ENCODE measurements at regions not wholly inside any gene's neighbourhood (a gene's known extent, or its start where the extent isn't known, plus 50 kb on each side); places are given as distances from the start of the nearest gene placed in this dataset.
"Not testable (repeated sequence)": the region's sequence is repeated elsewhere in the genome, so short reads cannot be mapped to it uniquely, and the experiment has no call there.

DNA sequence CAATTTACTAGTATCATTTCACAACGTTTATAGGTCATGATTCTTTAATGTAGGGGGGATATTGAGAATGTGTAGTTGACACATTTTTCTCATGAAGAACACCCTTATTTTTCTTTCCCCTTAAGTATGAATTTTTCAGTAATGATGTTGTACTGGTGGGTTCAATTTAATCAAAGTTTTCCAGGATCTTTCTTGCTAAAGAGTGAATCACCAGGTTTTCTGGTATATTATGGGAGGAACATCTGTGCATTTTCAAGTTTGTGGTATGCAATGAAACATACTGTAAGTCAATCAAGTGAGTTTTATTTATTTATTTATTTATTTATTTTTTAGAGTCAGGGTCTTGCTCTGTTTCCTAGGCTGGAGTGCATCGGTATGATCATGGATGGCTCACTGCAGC, 221.2 kb upstream of the PTGFR start:
- ChIA-PET CTCF (no interaction called here), POLR2A (no interaction called here)
- Histone ChIP-seq H3K9me3 (ENCODE audit: control insufficient read depth, insufficient read depth, low read depth, low read length) (no peaks in the 10 kb centered on the region), H3K4me1 (ENCODE audit: control insufficient read depth, insufficient read depth, low read length) (no peaks in the 10 kb centered on the region), H3K36me3 (ENCODE audit: control insufficient read depth in 2 of 2, insufficient read depth in 1 of 2, low read length in 2 of 2) (no peaks in the 10 kb centered on the region), H3K4me3 (ENCODE audit: low read depth, low read length) (no peak overlapping the region), H3K27ac (ENCODE audit: extremely low read depth, low read depth, low read length) (no peak overlapping the region)
- TF ChIP-seq ZNF76 (tag by site-specific recombination; IDR thresholded peaks at IDR 0.05; ENCODE audit: borderline replicate concordance, low read depth) (no peak), OVOL3 (tag by site-specific recombination; IDR thresholded peaks at IDR 0.05) (no peak), ZNF768 (tag by site-specific recombination; IDR thresholded peaks at IDR 0.05) (no peak), ZNF391 (tag by site-specific recombination; IDR thresholded peaks at IDR 0.05; ENCODE audit: borderline replicate concordance, low read depth) (no peak), ZEB2 (tag by site-specific recombination; IDR thresholded peaks at IDR 0.05) (no peak), ZNF777 (tag by site-specific recombination; IDR thresholded peaks at IDR 0.05; ENCODE audit: borderline replicate concordance) (no peak), ZNF585B (tag by site-specific recombination; IDR thresholded peaks at IDR 0.05) (no peak), PRDM1 (tag by site-specific recombination; IDR thresholded peaks at IDR 0.05) (no peak), ZNF664 (tag by site-specific recombination; IDR thresholded peaks at IDR 0.05) (no peak)

GRCh38 chr1:78271423-78271822, 219.4 kb upstream of the PTGFR start:
- H3K4me1 ChIP-seq (ENCODE audit: control insufficient read depth, insufficient read depth, low read length); H3K4me3 ChIP-seq (ENCODE audit: low read depth, low read length); H3K9me3 ChIP-seq (ENCODE audit: control insufficient read depth, insufficient read depth, low read depth, low read length); CTCF ChIA-PET; H3K27ac ChIP-seq (ENCODE audit: extremely low read depth, low read depth, low read length); H3K36me3 ChIP-seq (ENCODE audit: control insufficient read depth in 2 of 2, insufficient read depth in 1 of 2, low read length in 2 of 2); POLR2A ChIA-PET: not testable (repeated sequence)

GRCh38 chr1:78274814-78275213, 216.0 kb upstream of the PTGFR start:
- POLR2A ChIA-PET = no interaction called here

DNA sequence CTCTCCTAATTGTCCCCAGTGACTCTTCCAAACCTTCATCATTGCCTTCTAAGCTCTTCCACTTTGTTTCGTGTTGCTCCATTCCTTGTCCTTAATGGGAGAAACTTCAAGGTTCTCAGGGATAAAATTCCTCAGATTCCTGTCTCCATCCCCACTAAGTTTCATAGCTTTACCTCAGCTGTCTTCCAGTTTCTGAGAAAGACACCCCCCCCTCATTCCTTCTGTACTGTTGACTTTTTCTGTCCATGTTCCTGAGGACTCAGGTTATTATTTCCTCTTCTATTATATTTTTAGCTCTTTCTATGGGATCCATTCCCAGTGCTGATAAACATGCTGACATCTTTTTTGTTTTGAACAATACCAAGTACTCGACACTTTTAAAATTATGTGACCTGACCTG, 215.3 kb upstream of the PTGFR start:
- Histone ChIP-seq H3K4me1 (ENCODE audit: control insufficient read depth, insufficient read depth, low read length) (no peaks in the 10 kb centered on the region), H3K27ac (ENCODE audit: extremely low read depth, low read depth, low read length) (no peak overlapping the region), H3K9me3 (ENCODE audit: control insufficient read depth, insufficient read depth, low read depth, low read length) (no peaks in the 10 kb centered on the region; the same call in 1 of the 2 replicates), H3K36me3 (ENCODE audit: control insufficient read depth in 2 of 2, insufficient read depth in 1 of 2, low read length in 2 of 2) (no peaks in the 10 kb centered on the region), H3K4me3 (ENCODE audit: low read depth, low read length) (no peak overlapping the region)
- ChIA-PET POLR2A (no interaction called here), CTCF (interaction anchor here (0.7 to 1.0 kb wide), 2 partner anchors 57 to 78 kb away, joined by 3 to 4 read pairs; no protein-coding TSS in a partner anchor)
- TF ChIP-seq ZNF558 (tag by site-specific recombination; IDR thresholded peaks at IDR 0.05) = no peak
- no peak for TF ChIP-seq KLF16 (tag by site-specific recombination; IDR thresholded peaks at IDR 0.05)

More at GRCh38 chr1:78274814-78275213, 216.0 kb upstream of the PTGFR start:
- Histone ChIP-seq H3K27ac (ENCODE audit: extremely low read depth, low read depth, low read length) (no peak overlapping the region), H3K4me3 (ENCODE audit: low read depth, low read length) (no peak overlapping the region), H3K9me3 (ENCODE audit: control insufficient read depth, insufficient read depth, low read depth, low read length) (no peaks in the 10 kb centered on the region; the same call in 1 of the 2 replicates), H3K4me1 (ENCODE audit: control insufficient read depth, insufficient read depth, low read length) (no peaks in the 10 kb centered on the region), H3K36me3 (ENCODE audit: control insufficient read depth in 2 of 2, insufficient read depth in 1 of 2, low read length in 2 of 2) (no peaks in the 10 kb centered on the region)
- CTCF ChIA-PET = interaction anchor here (0.6 to 1.0 kb wide), 2 partner anchors 58 to 1465 kb away, joined by 3 to 4 read pairs; no protein-coding TSS in a partner anchor
- TF ChIP-seq ZNF521 (tag by site-specific recombination; IDR thresholded peaks at IDR 0.05) (no peak), ZNF140 (tag by site-specific recombination; IDR thresholded peaks at IDR 0.05) (no peak), ZNF155 (tag by site-specific recombination; IDR thresholded peaks at IDR 0.05) (no peak), HOXA7 (CRISPR knock-in tag; IDR thresholded peaks at IDR 0.05; ENCODE audit: borderline replicate concordance) (no peak), OVOL3 (tag by site-specific recombination; IDR thresholded peaks at IDR 0.05) (no peak), HOXC10 (CRISPR knock-in tag; IDR thresholded peaks at IDR 0.05) (no peak), KLF7 (tag by site-specific recombination; IDR thresholded peaks at IDR 0.05; ENCODE audit: borderline replicate concordance) (no peak), ZNF18 (tag by site-specific recombination; IDR thresholded peaks at IDR 0.05) (no peak), ZNF19 (tag by site-specific recombination; IDR thresholded peaks at IDR 0.05; ENCODE audit: low read depth) (no peak), GLIS1 (tag by site-specific recombination; IDR thresholded peaks at IDR 0.05) (no peak)

Data from HEK293 (cell line).